Liver (tissue), 8 donors: ENCODE measurements at regions not wholly inside any gene's neighbourhood (a gene's known extent, or its start where the extent isn't known, plus 50 kb on each side); places are given as distances from the start of the nearest gene placed in this dataset.

Source experiments
- DNase-seq: peaks from one replicate; pipeline ENCODE4 v3.0.0-alpha.2; 2017; ENCODE audit warnings: low spot score
- H3K27ac ChIP-seq, 2 donors: one replicate each; pipeline ENCODE4 v1.7.0; 2013; ENCODE audit warnings: inconsistent platforms in 2 of 2, low read length in 2 of 2, control low read depth in 1 of 2, low read depth in 1 of 2, mild to moderate bottlenecking in 1 of 2
- H3K27me3 ChIP-seq, 4 donors: one replicate each; pipeline versions ENCODE4 v1.6.1 to v1.7.0; 2013; ENCODE audit warnings: low read length in 3 of 4, inconsistent platforms in 1 of 4, mild to moderate bottlenecking in 1 of 4, moderate library complexity in 1 of 4; ENCODE audit not compliant: control insufficient read depth in 4 of 4, insufficient read depth in 4 of 4
- H3K36me3 ChIP-seq, 4 donors: one replicate each; pipeline versions ENCODE4 v1.6.1 to v1.7.0; 2013; ENCODE audit warnings: low read length in 3 of 4, mild to moderate bottlenecking in 3 of 4, low read depth in 1 of 4, moderate library complexity in 1 of 4; ENCODE audit not compliant: control insufficient read depth in 4 of 4, insufficient read depth in 3 of 4
- H3K4me1 ChIP-seq, 4 donors: one replicate each; pipeline versions ENCODE4 v1.6.1 to v1.7.0; 2013; ENCODE audit warnings: low read length in 3 of 4, mild to moderate bottlenecking in 3 of 4, moderate library complexity in 1 of 4; ENCODE audit not compliant: control insufficient read depth in 4 of 4, insufficient read depth in 4 of 4
- H3K4me3 ChIP-seq, 3 donors: one replicate each; pipeline versions ENCODE4 v1.6.1 to v1.7.0; 2013; ENCODE audit warnings: low read length in 3 of 3, control low read depth in 1 of 3, low read depth in 1 of 3, mild to moderate bottlenecking in 1 of 3
- H3K9ac ChIP-seq, 2 donors: one replicate each; pipeline ENCODE4 v1.7.0; 2013; ENCODE audit warnings: low read length in 2 of 2, mild to moderate bottlenecking in 2 of 2, moderate library complexity in 2 of 2, control low read depth in 1 of 2, low read depth in 1 of 2
- H3K9me3 ChIP-seq, 4 donors: one replicate each; pipeline versions ENCODE4 v1.6.1 to v1.7.0; 2013; ENCODE audit warnings: low read length in 3 of 4; ENCODE audit not compliant: control insufficient read depth in 4 of 4
- ATF3 ChIP-seq: IDR thresholded peaks from 2 replicates; pipeline ENCODE4 v1.6.1; 2016; ENCODE audit warnings: antibody characterized with exemption
- EGR1 ChIP-seq, 2 donors: IDR thresholded peaks; 2 replicates each; pipeline ENCODE4 v1.6.1; 2016 to 2018; ENCODE audit warnings: antibody characterized with exemption in 2 of 2, low read depth in 2 of 2
- FOXA1 ChIP-seq: IDR thresholded peaks from 2 replicates; pipeline ENCODE4 v1.6.1; 2016; ENCODE audit warnings: antibody characterized with exemption
- FOXA2 ChIP-seq: IDR thresholded peaks from 2 replicates; pipeline ENCODE4 v1.6.1; 2016; ENCODE audit warnings: antibody characterized with exemption
- GABPA ChIP-seq, 2 donors: IDR thresholded peaks in 1 of 2; conservative IDR thresholded peaks in 1 of 2; 2 replicates each; pipeline ENCODE4 v1.6.1; 2016; ENCODE audit warnings: antibody characterized with exemption in 2 of 2, mild to moderate bottlenecking in 1 of 2, moderate library complexity in 1 of 2
- HNF4G ChIP-seq: IDR thresholded peaks from 2 replicates; pipeline ENCODE4 v1.6.1; 2016; ENCODE audit warnings: antibody characterized with exemption
- JUND ChIP-seq, 2 donors: IDR thresholded peaks; 2 replicates each; pipeline ENCODE4 v1.6.1; 2016; ENCODE audit warnings: antibody characterized with exemption in 2 of 2
- MAX ChIP-seq: IDR thresholded peaks from 2 replicates; pipeline ENCODE4 v1.6.1; 2016; ENCODE audit warnings: antibody characterized with exemption
- NR2F2 ChIP-seq: IDR thresholded peaks from 2 replicates; pipeline ENCODE4 v1.6.1; 2016; ENCODE audit warnings: antibody characterized with exemption
- RAD21 ChIP-seq, 2 donors: IDR thresholded peaks; 2 replicates each; pipeline ENCODE4 v1.6.1; 2016; ENCODE audit warnings: antibody characterized with exemption in 2 of 2, mild to moderate bottlenecking in 2 of 2
- RXRA ChIP-seq, 2 donors: IDR thresholded peaks; 2 replicates each; pipeline ENCODE4 v1.6.1; 2017 to 2018; ENCODE audit warnings: antibody characterized with exemption in 2 of 2, mild to moderate bottlenecking in 1 of 2
- TAF1 ChIP-seq: conservative IDR thresholded peaks from 2 replicates; pipeline ENCODE4 v1.6.1; 2016; ENCODE audit warnings: antibody characterized with exemption, mild to moderate bottlenecking
- YY1 ChIP-seq: IDR thresholded peaks from 2 replicates; pipeline ENCODE4 v1.6.1; 2016; ENCODE audit warnings: antibody characterized with exemption, mild to moderate bottlenecking
- WGBS: extraction: QIAGEN DNeasy Blood & Tissue Kit; methylation state at CpG from one replicate; pipeline ENCODE4 v1.1.7; 2013; 5-methylcytosine and 5-hydroxymethylcytosine counted together
- TF ChIP-seq, protein P1 (sequence below): IDR thresholded peaks from 2 replicates; pipeline ENCODE4 v1.6.1; 2016; ENCODE audit warnings: antibody characterized with exemption, mild to moderate bottlenecking
- TF ChIP-seq, protein P2 (sequence below): fragments of 150-350 bp; IDR thresholded peaks from 2 replicates; pipeline ENCODE4 v1.5.1; 2017; ENCODE audit warnings: improper control_type of control experiment, low read depth, low read length; ENCODE audit not compliant: missing input control
- TF ChIP-seq, protein P3 (sequence below): IDR thresholded peaks from 2 replicates; pipeline ENCODE4 v1.6.1; 2016; ENCODE audit warnings: antibody characterized with exemption
- donor health status: healthy.
- donor health status: healthy.
- donor health status: healthy.
- donor health status: healthy.
- donor health status: healthy.

DNA sequence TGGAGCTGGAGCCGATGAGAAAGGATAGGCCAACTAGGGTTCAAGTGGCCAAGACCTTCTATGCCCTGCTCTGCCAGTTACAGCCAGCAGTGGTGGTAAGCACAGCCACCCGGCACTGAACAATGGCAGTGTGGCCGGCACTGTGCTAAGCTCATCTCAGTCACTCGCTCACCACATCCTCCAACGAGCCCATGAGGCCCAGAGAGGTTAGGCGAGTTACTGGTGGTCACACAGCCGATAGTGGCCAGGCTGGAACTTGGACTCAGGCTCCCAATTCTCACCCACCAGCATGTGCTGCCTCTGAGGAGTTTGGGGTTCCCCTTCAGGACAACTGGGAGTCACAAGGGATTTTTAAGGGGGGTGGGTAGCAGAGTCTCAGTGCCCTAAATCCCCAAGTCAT lies 66.4 kb downstream of the IGLL1 start:
- Histone ChIP-seq H3K36me3 (no peaks in the 10 kb centered on the region), H3K9me3 (no peaks in the 10 kb centered on the region), H3K4me3 (no peak overlapping the region), H3K9ac (no peak overlapping the region), H3K27me3 (no peaks in the 10 kb centered on the region), H3K4me1 (peaks cover 0 to 3% (median 0%) of the 10 kb centered on the region in 4 donors), H3K27ac (no peak overlapping the region)
- 95% methylated on average over 7 of the region's 7 CpGs for WGBS
- no peak for DNase-seq
- no peak for TF ChIP-seq ATF3
- no peak for TF ChIP-seq JUND (IDR thresholded peaks at IDR 0.05)
- no peak for TF ChIP-seq GABPA (IDR thresholded peaks at IDR 0.05 in 1 of 2, conservative IDR thresholded peaks at IDR 0.05 in 1 of 2)
- TF ChIP-seq EGR1 (IDR thresholded peaks at IDR 0.05; ENCODE audit: low read depth in 2 of 2) = no peak
- TF ChIP-seq RXRA (IDR thresholded peaks at IDR 0.05) = no peak
- TF ChIP-seq FOXA2 = no peak
- TF ChIP-seq NR2F2 = no peak
- TF ChIP-seq FOXA1 = no peak

DNA sequence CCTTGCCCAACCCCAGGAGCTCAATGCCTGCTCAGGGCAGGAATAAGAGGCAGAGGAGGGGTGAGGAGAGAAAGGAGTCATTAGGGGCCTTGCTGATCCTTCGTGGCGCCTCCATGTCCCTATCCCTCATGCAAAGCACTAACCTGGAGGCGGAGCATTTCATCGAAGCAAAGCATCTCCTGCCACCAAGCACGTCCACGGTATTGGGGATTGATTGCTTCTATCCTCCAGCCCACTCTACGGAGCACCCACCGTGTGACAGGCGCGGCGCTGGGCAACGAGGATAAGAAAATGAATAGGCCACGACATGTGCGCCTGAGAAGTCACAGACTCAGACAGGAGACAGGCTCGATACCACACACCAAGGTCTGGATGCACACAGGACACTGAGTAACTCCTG lies 67.0 kb downstream of the IGLL1 start:
- H3K9ac ChIP-seq = no peak overlapping the region
- DNase-seq = no peak
- no peak overlapping the region for H3K27ac ChIP-seq
- H3K4me1 ChIP-seq = peaks cover 0 to 3% (median 0%) of the 10 kb centered on the region in 4 donors
- no peak overlapping the region for H3K4me3 ChIP-seq
- WGBS = 94% methylated on average over 15 of the region's 15 CpGs
- H3K9me3 ChIP-seq = no peaks in the 10 kb centered on the region
- H3K27me3 ChIP-seq = no peaks in the 10 kb centered on the region
- H3K36me3 ChIP-seq = no peaks in the 10 kb centered on the region
- no peak for TF ChIP-seq ATF3
- no peak for TF ChIP-seq YY1
- TF ChIP-seq, protein P1, sequence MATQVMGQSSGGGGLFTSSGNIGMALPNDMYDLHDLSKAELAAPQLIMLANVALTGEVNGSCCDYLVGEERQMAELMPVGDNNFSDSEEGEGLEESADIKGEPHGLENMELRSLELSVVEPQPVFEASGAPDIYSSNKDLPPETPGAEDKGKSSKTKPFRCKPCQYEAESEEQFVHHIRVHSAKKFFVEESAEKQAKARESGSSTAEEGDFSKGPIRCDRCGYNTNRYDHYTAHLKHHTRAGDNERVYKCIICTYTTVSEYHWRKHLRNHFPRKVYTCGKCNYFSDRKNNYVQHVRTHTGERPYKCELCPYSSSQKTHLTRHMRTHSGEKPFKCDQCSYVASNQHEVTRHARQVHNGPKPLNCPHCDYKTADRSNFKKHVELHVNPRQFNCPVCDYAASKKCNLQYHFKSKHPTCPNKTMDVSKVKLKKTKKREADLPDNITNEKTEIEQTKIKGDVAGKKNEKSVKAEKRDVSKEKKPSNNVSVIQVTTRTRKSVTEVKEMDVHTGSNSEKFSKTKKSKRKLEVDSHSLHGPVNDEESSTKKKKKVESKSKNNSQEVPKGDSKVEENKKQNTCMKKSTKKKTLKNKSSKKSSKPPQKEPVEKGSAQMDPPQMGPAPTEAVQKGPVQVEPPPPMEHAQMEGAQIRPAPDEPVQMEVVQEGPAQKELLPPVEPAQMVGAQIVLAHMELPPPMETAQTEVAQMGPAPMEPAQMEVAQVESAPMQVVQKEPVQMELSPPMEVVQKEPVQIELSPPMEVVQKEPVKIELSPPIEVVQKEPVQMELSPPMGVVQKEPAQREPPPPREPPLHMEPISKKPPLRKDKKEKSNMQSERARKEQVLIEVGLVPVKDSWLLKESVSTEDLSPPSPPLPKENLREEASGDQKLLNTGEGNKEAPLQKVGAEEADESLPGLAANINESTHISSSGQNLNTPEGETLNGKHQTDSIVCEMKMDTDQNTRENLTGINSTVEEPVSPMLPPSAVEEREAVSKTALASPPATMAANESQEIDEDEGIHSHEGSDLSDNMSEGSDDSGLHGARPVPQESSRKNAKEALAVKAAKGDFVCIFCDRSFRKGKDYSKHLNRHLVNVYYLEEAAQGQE = no peak
- TF ChIP-seq, protein P2, sequence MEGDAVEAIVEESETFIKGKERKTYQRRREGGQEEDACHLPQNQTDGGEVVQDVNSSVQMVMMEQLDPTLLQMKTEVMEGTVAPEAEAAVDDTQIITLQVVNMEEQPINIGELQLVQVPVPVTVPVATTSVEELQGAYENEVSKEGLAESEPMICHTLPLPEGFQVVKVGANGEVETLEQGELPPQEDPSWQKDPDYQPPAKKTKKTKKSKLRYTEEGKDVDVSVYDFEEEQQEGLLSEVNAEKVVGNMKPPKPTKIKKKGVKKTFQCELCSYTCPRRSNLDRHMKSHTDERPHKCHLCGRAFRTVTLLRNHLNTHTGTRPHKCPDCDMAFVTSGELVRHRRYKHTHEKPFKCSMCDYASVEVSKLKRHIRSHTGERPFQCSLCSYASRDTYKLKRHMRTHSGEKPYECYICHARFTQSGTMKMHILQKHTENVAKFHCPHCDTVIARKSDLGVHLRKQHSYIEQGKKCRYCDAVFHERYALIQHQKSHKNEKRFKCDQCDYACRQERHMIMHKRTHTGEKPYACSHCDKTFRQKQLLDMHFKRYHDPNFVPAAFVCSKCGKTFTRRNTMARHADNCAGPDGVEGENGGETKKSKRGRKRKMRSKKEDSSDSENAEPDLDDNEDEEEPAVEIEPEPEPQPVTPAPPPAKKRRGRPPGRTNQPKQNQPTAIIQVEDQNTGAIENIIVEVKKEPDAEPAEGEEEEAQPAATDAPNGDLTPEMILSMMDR = no peak
- no peak for TF ChIP-seq RAD21 (IDR thresholded peaks at IDR 0.05)
- TF ChIP-seq JUND (IDR thresholded peaks at IDR 0.05) = no peak
- TF ChIP-seq HNF4G = no peak
- no peak for TF ChIP-seq TAF1
- TF ChIP-seq GABPA (IDR thresholded peaks at IDR 0.05 in 1 of 2, conservative IDR thresholded peaks at IDR 0.05 in 1 of 2) = no peak
- no peak for TF ChIP-seq MAX
- no peak for TF ChIP-seq FOXA2
- no peak for TF ChIP-seq RXRA (IDR thresholded peaks at IDR 0.05)
- no peak for TF ChIP-seq EGR1 (IDR thresholded peaks at IDR 0.05; ENCODE audit: low read depth in 2 of 2)
- TF ChIP-seq, protein P3, sequence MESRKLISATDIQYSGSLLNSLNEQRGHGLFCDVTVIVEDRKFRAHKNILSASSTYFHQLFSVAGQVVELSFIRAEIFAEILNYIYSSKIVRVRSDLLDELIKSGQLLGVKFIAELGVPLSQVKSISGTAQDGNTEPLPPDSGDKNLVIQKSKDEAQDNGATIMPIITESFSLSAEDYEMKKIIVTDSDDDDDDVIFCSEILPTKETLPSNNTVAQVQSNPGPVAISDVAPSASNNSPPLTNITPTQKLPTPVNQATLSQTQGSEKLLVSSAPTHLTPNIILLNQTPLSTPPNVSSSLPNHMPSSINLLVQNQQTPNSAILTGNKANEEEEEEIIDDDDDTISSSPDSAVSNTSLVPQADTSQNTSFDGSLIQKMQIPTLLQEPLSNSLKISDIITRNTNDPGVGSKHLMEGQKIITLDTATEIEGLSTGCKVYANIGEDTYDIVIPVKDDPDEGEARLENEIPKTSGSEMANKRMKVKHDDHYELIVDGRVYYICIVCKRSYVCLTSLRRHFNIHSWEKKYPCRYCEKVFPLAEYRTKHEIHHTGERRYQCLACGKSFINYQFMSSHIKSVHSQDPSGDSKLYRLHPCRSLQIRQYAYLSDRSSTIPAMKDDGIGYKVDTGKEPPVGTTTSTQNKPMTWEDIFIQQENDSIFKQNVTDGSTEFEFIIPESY = no peak
